HFF-Myc (cell line): ENCODE measurements at regions not wholly inside any gene's neighbourhood (a gene's known extent, or its start where the extent isn't known, plus 50 kb on each side); places are given as distances from the start of the nearest gene placed in this dataset.
"Not testable (repeated sequence)": the region's sequence is repeated elsewhere in the genome, so short reads cannot be mapped to it uniquely, and the experiment has no call there.

Experiments used
- DNase-seq: peaks from one replicate; pipeline ENCODE4 v3.0.0-alpha.2; 2011; ENCODE audit warnings: low read depth; ENCODE audit errors: extremely low read depth
- H3K4me3 ChIP-seq: replicated peaks from 2 replicates; pipeline ENCODE4 v1.5.1; 2011; ENCODE audit warnings: low read depth, mild to moderate bottlenecking, control low read depth, low read length
- TF ChIP-seq, protein P1 (sequence below): IDR thresholded peaks from 2 replicates; pipeline ENCODE4 v1.5.1; 2012; ENCODE audit warnings: mild to moderate bottlenecking, low read depth, low read length, control low read depth; ENCODE audit errors: missing control alignments

DNA sequence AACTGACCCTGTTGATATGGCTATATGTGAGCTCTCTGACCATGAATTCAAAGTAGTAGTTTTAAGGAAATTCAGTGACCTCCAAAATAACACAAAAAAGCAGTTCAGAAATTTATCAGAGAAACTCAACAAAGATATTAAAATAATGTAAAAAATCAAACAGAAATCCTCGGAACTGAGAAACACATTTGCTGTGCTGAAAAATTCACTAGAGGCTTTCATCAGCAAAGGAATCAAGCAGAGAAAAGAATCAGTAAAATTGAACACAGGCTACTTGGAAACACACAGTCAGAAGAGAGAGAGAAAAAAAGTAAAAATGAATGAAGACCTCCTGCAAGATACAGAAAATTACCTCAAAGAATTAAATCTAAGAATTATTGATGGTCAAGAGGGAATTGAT lies 417.2 kb downstream of the TMEM232 start:
- DNase-seq: no peak
- TF ChIP-seq, protein P1, sequence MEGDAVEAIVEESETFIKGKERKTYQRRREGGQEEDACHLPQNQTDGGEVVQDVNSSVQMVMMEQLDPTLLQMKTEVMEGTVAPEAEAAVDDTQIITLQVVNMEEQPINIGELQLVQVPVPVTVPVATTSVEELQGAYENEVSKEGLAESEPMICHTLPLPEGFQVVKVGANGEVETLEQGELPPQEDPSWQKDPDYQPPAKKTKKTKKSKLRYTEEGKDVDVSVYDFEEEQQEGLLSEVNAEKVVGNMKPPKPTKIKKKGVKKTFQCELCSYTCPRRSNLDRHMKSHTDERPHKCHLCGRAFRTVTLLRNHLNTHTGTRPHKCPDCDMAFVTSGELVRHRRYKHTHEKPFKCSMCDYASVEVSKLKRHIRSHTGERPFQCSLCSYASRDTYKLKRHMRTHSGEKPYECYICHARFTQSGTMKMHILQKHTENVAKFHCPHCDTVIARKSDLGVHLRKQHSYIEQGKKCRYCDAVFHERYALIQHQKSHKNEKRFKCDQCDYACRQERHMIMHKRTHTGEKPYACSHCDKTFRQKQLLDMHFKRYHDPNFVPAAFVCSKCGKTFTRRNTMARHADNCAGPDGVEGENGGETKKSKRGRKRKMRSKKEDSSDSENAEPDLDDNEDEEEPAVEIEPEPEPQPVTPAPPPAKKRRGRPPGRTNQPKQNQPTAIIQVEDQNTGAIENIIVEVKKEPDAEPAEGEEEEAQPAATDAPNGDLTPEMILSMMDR: no peak
- H3K4me3 ChIP-seq: no peak overlapping the region

DNA sequence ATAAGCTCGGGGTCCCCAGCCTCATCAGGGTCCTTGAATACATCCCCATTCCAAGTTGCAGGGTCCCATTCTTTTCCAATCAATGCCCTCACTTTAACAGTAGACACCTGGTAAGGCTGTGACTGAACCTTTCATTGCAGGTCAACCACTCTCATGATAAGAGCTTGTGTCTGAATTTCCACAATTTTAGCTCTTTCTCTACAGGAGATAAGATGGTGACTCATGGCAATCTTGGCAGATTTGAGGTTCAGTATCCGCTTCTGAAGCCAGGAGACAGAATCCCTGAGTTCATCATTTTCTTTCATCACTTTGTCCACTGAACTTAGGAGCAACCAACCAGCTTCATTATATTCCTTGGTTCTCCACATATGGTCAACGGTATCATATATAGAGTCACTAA lies 409.9 kb downstream of the TMEM232 start:
- H3K4me3 ChIP-seq, DNase-seq: not testable (repeated sequence)

DNA sequence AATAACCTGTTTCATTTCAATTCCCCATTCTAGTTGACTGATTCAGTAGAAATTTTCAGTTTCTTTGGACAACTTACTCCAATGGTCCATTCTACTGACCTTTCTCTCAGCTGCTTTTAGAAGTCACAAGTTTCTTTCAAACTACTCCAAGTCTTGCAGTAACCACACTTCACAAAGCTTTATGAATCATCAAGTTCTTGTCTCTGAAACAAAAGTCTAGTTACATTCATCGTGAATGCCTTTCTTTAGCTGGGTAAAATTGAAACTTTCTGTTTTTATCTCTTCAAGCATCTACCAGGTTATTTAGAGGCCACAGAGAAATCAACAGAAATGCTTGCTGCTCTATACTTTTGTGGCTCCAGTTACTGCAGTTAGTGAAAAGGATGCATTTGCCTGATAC lies 405.4 kb downstream of the TMEM232 start:
- no peak overlapping the region for H3K4me3 ChIP-seq
- no peak for DNase-seq
- TF ChIP-seq, protein P1: no peak

DNA sequence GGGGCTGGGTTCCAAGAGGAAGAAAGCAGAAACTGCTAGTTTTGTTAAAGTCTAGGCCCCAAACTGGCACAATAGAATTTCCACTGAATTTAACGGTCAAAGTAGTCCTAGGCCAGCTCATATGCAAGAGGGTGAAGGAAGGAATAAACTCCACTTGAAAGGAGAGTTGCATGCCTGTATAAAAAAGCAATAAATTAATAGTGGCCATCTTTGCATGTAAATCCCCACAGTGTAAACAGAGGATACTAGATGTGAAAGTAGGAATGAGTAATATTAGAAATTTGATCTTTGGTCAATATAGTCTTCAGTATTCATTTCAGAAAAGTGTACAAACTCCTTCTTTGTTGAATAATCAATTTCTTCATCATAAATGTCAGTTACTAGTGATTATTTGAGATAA lies 403.1 kb downstream of the TMEM232 start:
- TF ChIP-seq, protein P1: no peak
- no peak overlapping the region for H3K4me3 ChIP-seq
- DNase-seq: no peak

DNA sequence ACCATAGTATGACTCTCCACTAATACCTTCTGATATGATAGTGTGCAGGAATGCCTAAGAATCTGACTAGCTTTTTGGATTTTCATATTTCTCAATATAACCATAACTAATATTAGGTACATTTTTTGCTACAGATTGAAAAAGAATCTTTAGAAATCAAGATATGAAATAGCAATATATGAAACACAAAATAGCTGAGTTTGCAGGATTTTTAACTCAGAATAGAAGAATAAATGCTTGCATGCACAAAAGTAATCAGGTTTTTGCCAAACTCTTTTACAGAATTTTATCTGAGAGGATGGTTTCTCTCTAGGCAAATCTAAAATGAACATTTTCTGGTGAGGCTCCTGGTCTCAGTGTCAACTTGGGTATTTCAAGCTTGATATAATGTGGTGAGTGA lies 402.6 kb downstream of the TMEM232 start:
- no peak overlapping the region for H3K4me3 ChIP-seq
- no peak for DNase-seq
- TF ChIP-seq, protein P1: no peak

DNA sequence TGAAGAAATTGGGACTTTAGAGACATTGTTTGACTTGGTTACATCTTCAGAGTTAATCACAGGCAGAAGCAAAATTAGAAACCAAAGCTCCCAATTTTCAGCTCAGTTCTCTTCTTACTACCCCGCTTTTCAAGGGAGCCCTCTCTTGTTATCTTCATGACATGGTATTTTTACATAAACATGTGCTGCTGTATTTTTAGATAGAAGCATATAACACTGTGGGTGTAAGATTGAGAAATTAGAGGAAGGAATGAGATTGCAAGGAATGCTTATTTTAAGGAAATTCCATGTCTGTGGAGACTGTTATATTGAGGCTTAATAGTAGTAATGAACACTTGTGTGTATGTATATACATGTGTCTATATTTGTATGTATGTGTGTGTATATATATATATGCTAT lies 401.6 kb downstream of the TMEM232 start:
- TF ChIP-seq, protein P1: no peak
- no peak for DNase-seq
- H3K4me3 ChIP-seq: no peak overlapping the region

DNA sequence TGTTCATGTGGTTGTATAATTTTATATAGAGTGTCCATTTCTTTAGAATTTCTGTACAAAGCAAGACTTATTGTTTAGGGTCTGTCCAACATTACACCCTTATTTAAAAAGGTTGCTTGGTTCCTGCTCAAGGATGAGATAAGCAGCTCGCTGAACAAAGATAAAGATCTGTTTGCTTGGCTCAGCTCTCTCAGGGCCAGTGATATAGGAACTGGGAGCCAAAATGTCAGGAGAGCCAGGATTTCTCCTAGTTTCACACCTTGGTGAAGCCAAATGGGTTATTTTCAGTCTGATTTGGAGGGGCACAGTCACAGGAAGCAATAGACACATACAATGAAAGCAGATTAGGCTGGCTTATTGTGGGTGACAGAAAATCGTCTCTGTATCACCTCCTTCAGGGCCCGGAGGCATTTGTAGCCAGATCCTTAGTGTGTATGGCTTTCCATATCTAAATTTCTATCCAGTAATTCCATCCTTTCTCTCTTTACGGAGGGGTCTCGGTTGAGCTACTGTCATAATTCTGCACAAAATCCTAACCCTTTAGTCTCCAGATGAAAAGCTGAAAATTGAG lies 396.4 kb downstream of the TMEM232 start:
- DNase-seq: no peak
- TF ChIP-seq, protein P1: no peak
- H3K4me3 ChIP-seq: no peak overlapping the region

DNA sequence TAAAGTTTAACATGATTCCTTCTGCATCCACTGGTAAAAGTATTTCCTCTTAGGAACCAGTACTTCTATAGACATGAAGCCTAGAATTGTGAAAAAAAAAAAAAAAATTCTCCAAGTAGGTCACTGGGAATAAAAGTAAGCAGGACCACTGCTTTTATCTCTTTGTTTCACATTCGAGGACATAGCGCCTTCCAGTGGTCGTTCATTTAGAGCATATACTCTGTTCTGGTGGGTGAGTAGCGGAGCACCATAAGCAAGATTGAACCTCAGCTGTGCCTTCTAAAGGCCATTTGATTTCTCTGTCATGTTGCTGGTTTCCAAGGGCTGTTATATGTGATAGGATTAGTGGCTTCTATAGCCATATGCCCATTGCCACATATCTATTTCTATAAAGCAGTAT lies 393.1 kb downstream of the TMEM232 start:
- TF ChIP-seq, protein P1: peak; percentile 14
- DNase-seq: no peak
- no peak overlapping the region for H3K4me3 ChIP-seq
